Mesendoderm (in vitro differentiated cells): ENCODE measurements at regions not wholly inside any gene's neighbourhood (a gene's known extent, or its start where the extent isn't known, plus 50 kb on each side); places are given as distances from the start of the nearest gene placed in this dataset.
A peak's percentile ranks its signal among the peaks of the same experiment; 100 is the strongest.

Experiments used
- DNase-seq: peaks from one replicate; pipeline ENCODE4 v3.0.0; 2013
- H2AK5ac ChIP-seq: 2 replicates; pipeline ENCODE4 v1.6.1; 2013; ENCODE audit warnings: low read length, inconsistent platforms
- H2BK120ac ChIP-seq: 2 replicates; pipeline ENCODE4 v1.6.1; 2013; ENCODE audit warnings: low read depth, mild to moderate bottlenecking, low read length, moderate library complexity, mixed read lengths
- H2BK15ac ChIP-seq: replicated peaks from 2 replicates; pipeline ENCODE4 v1.6.1; 2013; ENCODE audit warnings: low read depth, mild to moderate bottlenecking, moderate library complexity
- H2BK5ac ChIP-seq: 2 replicates; pipeline ENCODE4 v1.6.1; 2013; ENCODE audit warnings: low read length, inconsistent platforms
- H3K18ac ChIP-seq: 2 replicates; pipeline ENCODE4 v1.6.1; 2013; ENCODE audit warnings: mild to moderate bottlenecking, low read length, mixed read lengths
- H3K23ac ChIP-seq: one replicate; pipeline ENCODE4 v1.6.1; 2013; ENCODE audit warnings: low read length
- H3K27ac ChIP-seq: 2 replicates; pipeline ENCODE4 v1.5.1; 2013; ENCODE audit warnings: low read depth, mild to moderate bottlenecking, inconsistent platforms, low read length, moderate library complexity
- H3K27me3 ChIP-seq: 2 replicates; pipeline ENCODE4 v1.6.1; 2013; ENCODE audit warnings: low read length, control low read depth, mild to moderate bottlenecking, inconsistent platforms; ENCODE audit not compliant: insufficient read depth, poor library complexity
- H3K36me3 ChIP-seq: 2 replicates; pipeline ENCODE4 v1.6.1; 2013; ENCODE audit warnings: low read length, inconsistent platforms; ENCODE audit not compliant: control insufficient read depth, insufficient read depth
- H3K4ac ChIP-seq: one replicate; pipeline ENCODE4 v1.6.1; 2013; ENCODE audit warnings: low read depth, mild to moderate bottlenecking, low read length, moderate library complexity
- H3K4me1 ChIP-seq: 2 replicates; pipeline ENCODE4 v1.6.1; 2013; ENCODE audit warnings: low read depth, low read length, inconsistent platforms; ENCODE audit not compliant: control insufficient read depth
- H3K4me2 ChIP-seq: 2 replicates; pipeline ENCODE4 v1.6.1; 2013; ENCODE audit warnings: low read length
- H3K4me3 ChIP-seq: 2 replicates; pipeline ENCODE4 v1.5.1; 2013; ENCODE audit warnings: mild to moderate bottlenecking, low read length
- H3K56ac ChIP-seq: one replicate; pipeline ENCODE4 v1.6.1; 2013; ENCODE audit warnings: low read length
- H3K79me1 ChIP-seq: 2 replicates; pipeline ENCODE4 v1.6.1; 2013; ENCODE audit warnings: low read length, inconsistent platforms
- H3K79me2 ChIP-seq: 2 replicates; pipeline ENCODE4 v1.6.1; 2013; ENCODE audit warnings: mild to moderate bottlenecking, low read length; ENCODE audit not compliant: control insufficient read depth, insufficient read depth
- H3K9ac ChIP-seq: 2 replicates; pipeline ENCODE4 v1.6.1; 2013; ENCODE audit warnings: low read length, inconsistent platforms
- H4K5ac ChIP-seq: one replicate; pipeline ENCODE4 v1.6.1; 2013; ENCODE audit warnings: low read length
- H4K8ac ChIP-seq: one replicate; pipeline ENCODE4 v1.6.1; 2013; ENCODE audit warnings: low read depth, mild to moderate bottlenecking, control low read depth, low read length, moderate library complexity
- WGBS: extraction: QIAGEN DNeasy Blood & Tissue Kit; methylation state at CpG from one replicate; pipeline ENCODE4 v1.1.7; 2013; ENCODE audit warnings: low lambda C conversion rate, missing lambda C conversion rate; ENCODE audit not compliant: insufficient coverage; ENCODE audit errors: extremely low coverage; 5-methylcytosine and 5-hydroxymethylcytosine counted together

- Histone ChIP-seq H4K5ac (no peak overlapping the region), H3K4ac (no peak overlapping the region), H2BK15ac (no peak overlapping the region), H3K23ac (no peak overlapping the region), H3K36me3 (no peaks in the 10 kb centered on the region), H4K8ac (no peak overlapping the region), H3K4me2 (no peak overlapping the region), H2BK120ac (no peak overlapping the region), H3K27me3 (no peaks in the 10 kb centered on the region), H3K18ac (no peak overlapping the region), H3K9ac (no peak overlapping the region), H2BK5ac (no peak overlapping the region), H3K79me2 (no peaks in the 10 kb centered on the region), H3K4me1 (no peaks in the 10 kb centered on the region), H2AK5ac (no peak overlapping the region), H3K79me1 (no peaks in the 10 kb centered on the region), H3K4me3 (no peak overlapping the region), H3K56ac (no peak overlapping the region), H3K27ac (no peak overlapping the region)
- DNase-seq = no peak
- no CpG with 5 or more reads among the region's 3 CpGs for WGBS
Observed at GRCh38 chr11:37929100-37929653, 1331.1 kb upstream of the RAG2 start.

- H3K27ac ChIP-seq = no peak overlapping the region
- H3K4me2 ChIP-seq = no peak overlapping the region
Observed at GRCh38 chr11:37926772-37927171, 1328.7 kb upstream of the RAG2 start.

GRCh38 chr11:37916331-37916730, 1318.3 kb upstream of the RAG2 start:
- Histone ChIP-seq H3K56ac (no peak overlapping the region), H4K5ac (no peak overlapping the region)
- peak; percentile 79 for DNase-seq

More at GRCh38 chr11:37926772-37927171, 1328.7 kb upstream of the RAG2 start:
- Histone ChIP-seq H3K23ac (no peak overlapping the region), H2BK5ac (no peak overlapping the region), H4K8ac (no peak overlapping the region), H3K79me2 (no peaks in the 10 kb centered on the region), H3K4ac (no peak overlapping the region), H2AK5ac (no peak overlapping the region), H3K36me3 (no peaks in the 10 kb centered on the region), H3K27me3 (no peaks in the 10 kb centered on the region), H2BK15ac (no peak overlapping the region), H2BK120ac (no peak overlapping the region), H3K4me3 (no peak overlapping the region), H3K18ac (no peak overlapping the region), H3K79me1 (no peaks in the 10 kb centered on the region), H3K4me1 (no peaks in the 10 kb centered on the region), H4K5ac (no peak overlapping the region), H3K56ac (no peak overlapping the region), H3K9ac (no peak overlapping the region)
- no peak for DNase-seq

GRCh38 chr11:37914859-37915258, 1316.8 kb upstream of the RAG2 start:
- Histone ChIP-seq H3K4ac (no peak overlapping the region), H3K36me3 (no peaks in the 10 kb centered on the region), H2BK5ac (no peak overlapping the region), H3K79me1 (no peaks in the 10 kb centered on the region), H2BK120ac (no peak overlapping the region), H2BK15ac (no peak overlapping the region), H2AK5ac (no peak overlapping the region), H3K79me2 (no peaks in the 10 kb centered on the region), H3K23ac (no peak overlapping the region), H3K4me3 (no peak overlapping the region), H3K4me2 (no peak overlapping the region), H3K56ac (no peak overlapping the region), H3K4me1 (no peaks in the 10 kb centered on the region), H4K8ac (no peak overlapping the region), H3K9ac (no peak overlapping the region), H3K27me3 (no peaks in the 10 kb centered on the region), H4K5ac (no peak overlapping the region), H3K18ac (no peak overlapping the region), H3K27ac (no peak overlapping the region)
- no peak for DNase-seq
- no CpG with 5 or more reads among the region's 1 CpG for WGBS

More at GRCh38 chr11:37916331-37916730, 1318.3 kb upstream of the RAG2 start:
- Histone ChIP-seq H3K36me3 (no peaks in the 10 kb centered on the region), H3K9ac (no peak overlapping the region), H3K79me1 (no peaks in the 10 kb centered on the region), H3K4ac (no peak overlapping the region), H3K4me3 (no peak overlapping the region), H3K18ac (no peak overlapping the region), H3K27me3 (no peaks in the 10 kb centered on the region), H3K4me2 (no peak overlapping the region), H3K23ac (no peak overlapping the region), H2BK120ac (no peak overlapping the region), H3K4me1 (no peaks in the 10 kb centered on the region), H2BK15ac (no peak overlapping the region), H4K8ac (no peak overlapping the region), H3K79me2 (no peaks in the 10 kb centered on the region), H2BK5ac (no peak overlapping the region), H2AK5ac (no peak overlapping the region), H3K27ac (no peak overlapping the region)

- Histone ChIP-seq H4K8ac (no peak overlapping the region), H3K56ac (no peak overlapping the region), H3K27me3 (no peaks in the 10 kb centered on the region), H3K27ac (no peak overlapping the region), H3K4me2 (no peak overlapping the region), H2AK5ac (no peak overlapping the region), H3K4me3 (no peak overlapping the region), H3K79me1 (no peaks in the 10 kb centered on the region), H3K9ac (no peak overlapping the region), H3K23ac (no peak overlapping the region), H3K79me2 (no peaks in the 10 kb centered on the region), H3K4me1 (no peaks in the 10 kb centered on the region), H3K36me3 (no peaks in the 10 kb centered on the region), H4K5ac (no peak overlapping the region), H2BK5ac (no peak overlapping the region), H3K4ac (no peak overlapping the region), H2BK120ac (no peak overlapping the region), H2BK15ac (no peak overlapping the region), H3K18ac (no peak overlapping the region)
- no CpG with 5 or more reads among the region's 8 CpGs for WGBS
- no peak for DNase-seq
Observed at GRCh38 chr11:37908219-37908548, 1310.1 kb upstream of the RAG2 start.

GRCh38 chr11:37907436-37908218, 1309.6 kb upstream of the RAG2 start:
- no peak overlapping the region for H3K27ac ChIP-seq
- H3K56ac ChIP-seq = no peak overlapping the region
- no peak for DNase-seq
- H3K36me3 ChIP-seq = no peaks in the 10 kb centered on the region
- no peaks in the 10 kb centered on the region for H3K79me2 ChIP-seq
- H3K4me1 ChIP-seq = no peaks in the 10 kb centered on the region
- WGBS = no CpG with 5 or more reads among the region's 20 CpGs
- no peak overlapping the region for H2BK15ac ChIP-seq
- H4K5ac ChIP-seq = no peak overlapping the region
- no peak overlapping the region for H3K18ac ChIP-seq
- no peak overlapping the region for H3K4me3 ChIP-seq
- no peak overlapping the region for H2BK5ac ChIP-seq
- no peaks in the 10 kb centered on the region for H3K79me1 ChIP-seq
- H3K27me3 ChIP-seq = no peaks in the 10 kb centered on the region
- H4K8ac ChIP-seq = no peak overlapping the region
- H3K9ac ChIP-seq = no peak overlapping the region
- H3K23ac ChIP-seq = no peak overlapping the region
- no peak overlapping the region for H3K4ac ChIP-seq
- no peak overlapping the region for H3K4me2 ChIP-seq
- H2BK120ac ChIP-seq = no peak overlapping the region
- H2AK5ac ChIP-seq = no peak overlapping the region
